Left ventricle myocardium superior (tissue), 1 donor: ENCODE measurements at regions not wholly inside any gene's neighbourhood (a gene's known extent, or its start where the extent isn't known, plus 50 kb on each side); places are given as distances from the start of the nearest gene placed in this dataset.
A peak's percentile ranks its signal among the peaks of the same experiment; 100 is the strongest.
"Not testable (repeated sequence)": the region's sequence is repeated elsewhere in the genome, so short reads cannot be mapped to it uniquely, and the experiment has no call there.

Experiments used
- ATAC-seq: fragments of 200-7000 bp; cut with Tn5 transposase; one replicate; pipeline ENCODE4 v1.9.1; 2020; ENCODE audit warnings: mild to moderate bottlenecking, moderate library complexity
- DNase-seq: peaks from one replicate; pipeline ENCODE4 v3.0.0-alpha.2; 2020
- intact Hi-C: fragments of 100-400 bp; cut with micrococcal nuclease; formaldehyde crosslinking; loops from one replicate; pipeline ENCODE4 v1.11.0; 2022
- donor health status: DM: no; HTN: yes; CAD: no; lungs with severe emphysema.

- ATAC-seq (peak; percentile 57), DNase-seq (no peak)
- intact Hi-C loops: no loop called here
These were observed 365.8 kb upstream of the UMPS start for GRCh38 chr3:124364317-124365020.

GRCh38 chr3:124366655-124367054 lies 363.6 kb upstream of the UMPS start:
- DNase-seq, ATAC-seq, intact Hi-C loops: not testable (repeated sequence)

GRCh38 chr3:124372775-124373174 lies 357.5 kb upstream of the UMPS start:
- DNase-seq (no peak), ATAC-seq (no peak)
- intact Hi-C loops: no loop called here

- ATAC-seq: no peak
- DNase-seq: no peak
- intact Hi-C loops: no loop called here
These were observed 356.7 kb upstream of the UMPS start for GRCh38 chr3:124373524-124373923.

GRCh38 chr3:124374583-124374982 lies 355.7 kb upstream of the UMPS start:
- ATAC-seq (no peak), DNase-seq (no peak)
- intact Hi-C loops: no loop called here

GRCh38 chr3:124381575-124382333 lies 348.5 kb upstream of the UMPS start:
- ATAC-seq (no peak), DNase-seq (no peak)
- intact Hi-C loops: no loop called here

- DNase-seq (no peak), ATAC-seq (no peak)
- intact Hi-C loops: no loop called here
These were observed 347.2 kb upstream of the UMPS start for GRCh38 chr3:124383051-124383450.

- ATAC-seq: peak; percentile 52
- no peak for DNase-seq
- intact Hi-C loops: no loop called here
These were observed 346.3 kb upstream of the UMPS start for GRCh38 chr3:124383846-124384466.

- intact Hi-C loops: no loop called here
- DNase-seq: no peak
- ATAC-seq: no peak
These were observed 345.7 kb upstream of the UMPS start for GRCh38 chr3:124384527-124384926.

GRCh38 chr3:124385996-124386395 lies 344.3 kb upstream of the UMPS start:
- no peak for ATAC-seq
- DNase-seq: no peak
- intact Hi-C loops: no loop called here

- ATAC-seq (no peak), DNase-seq (no peak)
- intact Hi-C loops: no loop called here
These were observed 343.2 kb upstream of the UMPS start for GRCh38 chr3:124386996-124387595.

- ATAC-seq: no peak
- DNase-seq: no peak
- intact Hi-C loops: no loop called here
These were observed 338.5 kb upstream of the UMPS start for GRCh38 chr3:124391774-124392173.

GRCh38 chr3:124393340-124393739 lies 336.9 kb upstream of the UMPS start:
- DNase-seq (no peak), ATAC-seq (no peak)
- intact Hi-C loops: no loop called here

GRCh38 chr3:124395162-124395561 lies 335.1 kb upstream of the UMPS start:
- intact Hi-C loops: no loop called here
- ATAC-seq: peak; percentile 24

GRCh38 chr3:124395584-124396338 lies 334.5 kb upstream of the UMPS start:
- ATAC-seq: peak; percentile 96
- intact Hi-C loops: no loop called here
- DNase-seq: peak; percentile 66

More at GRCh38 chr3:124395162-124395561, 335.1 kb upstream of the UMPS start:
- no peak for DNase-seq

GRCh38 chr3:124396339-124396950 lies 333.8 kb upstream of the UMPS start:
- DNase-seq (no peak), ATAC-seq (peak; percentile 27)
- intact Hi-C loops: no loop called here

- ATAC-seq (no peak), DNase-seq (no peak)
- intact Hi-C loops: no loop called here
These were observed 333.2 kb upstream of the UMPS start for GRCh38 chr3:124397088-124397487.

- intact Hi-C loops: no loop called here
- DNase-seq: no peak
These were observed 331.7 kb upstream of the UMPS start for GRCh38 chr3:124398594-124398993.

GRCh38 chr3:124401843-124402242 lies 328.4 kb upstream of the UMPS start:
- intact Hi-C loops: no loop called here
- DNase-seq (no peak), ATAC-seq (no peak)

More at GRCh38 chr3:124398594-124398993, 331.7 kb upstream of the UMPS start:
- no peak for ATAC-seq
